Left lung (tissue), 4 donors: ENCODE measurements at regions not wholly inside any gene's neighbourhood (a gene's known extent, or its start where the extent isn't known, plus 50 kb on each side); places are given as distances from the start of the nearest gene placed in this dataset.
"Not testable (repeated sequence)": the region's sequence is repeated elsewhere in the genome, so short reads cannot be mapped to it uniquely, and the experiment has no call there.

ENCODE experiments used
- ATAC-seq: fragments of 200-7000 bp; cut with Tn5 transposase; one replicate; pipeline ENCODE4 v1.9.1; 2020; ENCODE audit warnings: moderate library complexity
- DNase-seq, 4 donors: peaks; one replicate each; pipeline ENCODE4 v3.0.0-alpha.2; 2013 to 2020
- H3K27ac ChIP-seq, 2 donors: fragments of 200-600 bp; sonication (generic) in 1 of 2; one replicate each; pipeline versions ENCODE4 v1.5.0 to v1.8.0; 2020 to 2021
- H3K27me3 ChIP-seq, 2 donors: fragments of 200-600 bp; sonication (generic) in 1 of 2; one replicate each; pipeline versions ENCODE4 v1.5.0 to v1.8.0; 2020 to 2021
- H3K36me3 ChIP-seq, 2 donors: fragments of 200-600 bp; sonication (generic) in 1 of 2; one replicate each; pipeline versions ENCODE4 v1.5.0 to v1.8.0; 2020 to 2021
- H3K4me1 ChIP-seq, 2 donors: fragments of 200-600 bp; one replicate each; pipeline ENCODE4 v1.8.0; 2021
- H3K4me3 ChIP-seq, 2 donors: fragments of 200-600 bp; sonication (generic) in 1 of 2; one replicate each; pipeline versions ENCODE4 v1.5.0 to v1.8.0; 2020 to 2021; ENCODE audit warnings: mild to moderate bottlenecking in 1 of 2
- H3K9me3 ChIP-seq, 2 donors: fragments of 200-600 bp; sonication (generic) in 1 of 2; one replicate each; pipeline versions ENCODE4 v1.5.0 to v1.8.0; 2020 to 2021
- intact Hi-C, 2 donors: fragments of 100-400 bp; cut with DNase I; formaldehyde crosslinking; loops; one replicate each; pipeline versions ENCODE4 v1.11.2 to v1.14.2; 2022
- TF ChIP-seq, protein P1 (sequence below), 2 donors: fragments of 200-600 bp; sonication (generic) in 1 of 2; IDR thresholded peaks; one replicate each; pipeline versions ENCODE4 v1.5.0 to v1.8.0; 2021; ENCODE audit warnings: antibody characterized with exemption in 2 of 2
- donor health status: DM: no; HTN: yes; CAD: no.
- donor health status: DM: no; HTN: no; CAD: no.

- H3K36me3 ChIP-seq = no peaks in the 10 kb centered on the region
- H3K27ac ChIP-seq = no peak overlapping the region
- TF ChIP-seq, protein P1, sequence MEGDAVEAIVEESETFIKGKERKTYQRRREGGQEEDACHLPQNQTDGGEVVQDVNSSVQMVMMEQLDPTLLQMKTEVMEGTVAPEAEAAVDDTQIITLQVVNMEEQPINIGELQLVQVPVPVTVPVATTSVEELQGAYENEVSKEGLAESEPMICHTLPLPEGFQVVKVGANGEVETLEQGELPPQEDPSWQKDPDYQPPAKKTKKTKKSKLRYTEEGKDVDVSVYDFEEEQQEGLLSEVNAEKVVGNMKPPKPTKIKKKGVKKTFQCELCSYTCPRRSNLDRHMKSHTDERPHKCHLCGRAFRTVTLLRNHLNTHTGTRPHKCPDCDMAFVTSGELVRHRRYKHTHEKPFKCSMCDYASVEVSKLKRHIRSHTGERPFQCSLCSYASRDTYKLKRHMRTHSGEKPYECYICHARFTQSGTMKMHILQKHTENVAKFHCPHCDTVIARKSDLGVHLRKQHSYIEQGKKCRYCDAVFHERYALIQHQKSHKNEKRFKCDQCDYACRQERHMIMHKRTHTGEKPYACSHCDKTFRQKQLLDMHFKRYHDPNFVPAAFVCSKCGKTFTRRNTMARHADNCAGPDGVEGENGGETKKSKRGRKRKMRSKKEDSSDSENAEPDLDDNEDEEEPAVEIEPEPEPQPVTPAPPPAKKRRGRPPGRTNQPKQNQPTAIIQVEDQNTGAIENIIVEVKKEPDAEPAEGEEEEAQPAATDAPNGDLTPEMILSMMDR (IDR thresholded peaks at IDR 0.05) = no peak
- H3K4me1 ChIP-seq = no peaks in the 10 kb centered on the region
- ATAC-seq (no peak), DNase-seq (peak in 1 of 4 donors; percentile 52)
- no peaks in the 10 kb centered on the region for H3K27me3 ChIP-seq
- peaks cover 0 to 9% of the 10 kb centered on the region in 2 donors for H3K9me3 ChIP-seq
- H3K4me3 ChIP-seq = no peak overlapping the region
- intact Hi-C loops = no loop called here
Measured at GRCh38 chr1:55793856-55794255, 578.7 kb upstream of the USP24 start.

DNA sequence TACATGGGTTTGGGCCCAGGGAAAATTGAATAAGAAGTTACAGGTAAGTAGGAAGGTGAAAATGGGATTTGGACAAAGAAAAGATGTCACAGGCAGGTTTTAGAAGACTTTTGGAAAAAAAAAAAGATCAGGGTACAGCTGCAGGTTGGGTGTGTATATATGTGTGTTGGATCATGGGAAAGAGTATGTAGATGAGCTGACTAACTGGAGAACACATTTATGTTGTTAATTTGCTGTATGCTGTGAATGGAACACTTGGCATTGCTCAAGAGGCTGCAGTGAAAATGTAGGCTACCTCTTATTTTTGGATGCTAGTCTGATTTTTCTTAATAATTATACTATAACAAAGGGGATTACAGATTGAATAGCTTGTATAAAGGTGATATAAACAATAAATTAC is 577.7 kb upstream of the USP24 start:
- Histone ChIP-seq H3K27ac (no peak overlapping the region), H3K9me3 (peaks cover 0 to 9% of the 10 kb centered on the region in 2 donors), H3K4me3 (no peak overlapping the region), H3K4me1 (no peaks in the 10 kb centered on the region), H3K36me3 (no peaks in the 10 kb centered on the region), H3K27me3 (no peaks in the 10 kb centered on the region)
- DNase-seq (no peak), ATAC-seq (no peak)
- intact Hi-C loops = no loop called here
- TF ChIP-seq, protein P1 (IDR thresholded peaks at IDR 0.05) = no peak

GRCh38 chr1:55789466-55789865 is 574.3 kb upstream of the USP24 start:
- no peak for DNase-seq
- TF ChIP-seq, protein P1 (IDR thresholded peaks at IDR 0.05) = no peak
- H3K27me3 ChIP-seq = no peaks in the 10 kb centered on the region
- H3K4me1 ChIP-seq = no peaks in the 10 kb centered on the region
- no peaks in the 10 kb centered on the region for H3K36me3 ChIP-seq
- no peak overlapping the region for H3K27ac ChIP-seq
- peaks cover 0 to 8% of the 10 kb centered on the region in 2 donors for H3K9me3 ChIP-seq
- ATAC-seq = no peak
- no peak overlapping the region for H3K4me3 ChIP-seq
- intact Hi-C loops = no loop called here

DNA sequence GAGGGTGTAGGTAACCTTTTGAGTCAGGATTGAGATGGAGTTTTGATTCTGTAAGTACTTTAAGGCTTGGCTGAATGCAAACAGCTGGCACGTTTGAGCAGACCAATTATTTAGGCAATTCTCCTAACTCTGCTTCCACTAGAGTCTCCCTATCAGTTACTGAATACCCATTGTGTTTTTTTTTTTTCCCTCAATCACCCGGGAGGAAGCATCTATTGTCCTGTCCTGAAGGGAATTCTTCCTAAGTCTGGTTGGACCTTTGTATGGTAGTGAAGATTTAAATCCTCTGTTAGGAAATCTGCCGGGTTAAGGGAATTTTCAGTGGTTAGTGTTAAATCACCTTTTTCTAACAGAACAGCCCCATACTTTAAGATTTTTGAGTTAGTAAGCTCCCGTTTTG is 571.2 kb upstream of the USP24 start:
- DNase-seq = no peak
- intact Hi-C loops = no loop called here
- H3K9me3 ChIP-seq = peaks cover 0 to 4% of the 10 kb centered on the region in 2 donors
- H3K4me3 ChIP-seq = no peak overlapping the region
- no peaks in the 10 kb centered on the region for H3K36me3 ChIP-seq
- TF ChIP-seq, protein P1 (IDR thresholded peaks at IDR 0.05) = no peak
- H3K27me3 ChIP-seq = no peaks in the 10 kb centered on the region
- H3K4me1 ChIP-seq = no peaks in the 10 kb centered on the region
- no peak overlapping the region for H3K27ac ChIP-seq
- no peak for ATAC-seq

DNA sequence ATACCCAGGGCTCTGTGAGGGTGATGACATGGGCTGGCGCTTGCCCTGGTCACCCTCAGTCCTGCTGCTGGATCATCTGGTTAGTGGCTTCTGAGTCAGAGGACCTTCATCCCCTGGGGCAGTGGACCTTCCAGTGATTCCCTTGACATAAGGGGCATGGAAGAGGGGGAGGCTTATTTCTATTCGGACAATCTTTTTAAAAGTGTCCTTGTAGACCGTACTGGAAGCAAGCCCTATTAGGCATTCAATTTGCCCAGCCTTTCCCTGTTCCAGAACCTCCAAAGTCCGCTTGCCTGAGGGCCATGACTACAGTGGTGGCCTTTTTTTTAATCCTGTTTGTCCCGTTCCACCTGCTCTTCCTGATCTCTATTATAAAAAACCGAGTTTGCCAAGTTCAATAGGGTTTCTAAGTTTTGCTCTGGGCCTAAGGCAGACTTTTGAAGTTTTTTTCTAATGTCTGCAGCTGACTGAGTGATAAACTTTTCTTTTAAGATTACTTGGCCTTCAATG is 569.8 kb upstream of the USP24 start:
- H3K4me1 ChIP-seq, H3K27ac ChIP-seq, intact Hi-C loops, ATAC-seq, H3K27me3 ChIP-seq, H3K9me3 ChIP-seq, H3K36me3 ChIP-seq, DNase-seq, H3K4me3 ChIP-seq: not testable (repeated sequence)

GRCh38 chr1:55781944-55782482 is 566.8 kb upstream of the USP24 start:
- ATAC-seq (peak; percentile 61), DNase-seq (peak in 1 of 4 donors; percentile 42)
- no peaks in the 10 kb centered on the region for H3K36me3 ChIP-seq
- no peak overlapping the region for H3K27ac ChIP-seq
- H3K4me3 ChIP-seq = no peak overlapping the region
- H3K9me3 ChIP-seq = peaks cover 0 to 2% of the 10 kb centered on the region in 2 donors
- intact Hi-C loops = no loop called here
- TF ChIP-seq, protein P1 (IDR thresholded peaks at IDR 0.05) = no peak
- no peaks in the 10 kb centered on the region for H3K27me3 ChIP-seq
- no peaks in the 10 kb centered on the region for H3K4me1 ChIP-seq
